ENCODE measurements at regions not wholly inside any gene's neighbourhood (a gene's known extent, or its start where the extent isn't known, plus 50 kb on each side); places are given as distances from the start of the nearest gene placed in this dataset.
"Not testable (repeated sequence)": the region's sequence is repeated elsewhere in the genome, so short reads cannot be mapped to it uniquely, and the experiment has no call there.

DNA sequence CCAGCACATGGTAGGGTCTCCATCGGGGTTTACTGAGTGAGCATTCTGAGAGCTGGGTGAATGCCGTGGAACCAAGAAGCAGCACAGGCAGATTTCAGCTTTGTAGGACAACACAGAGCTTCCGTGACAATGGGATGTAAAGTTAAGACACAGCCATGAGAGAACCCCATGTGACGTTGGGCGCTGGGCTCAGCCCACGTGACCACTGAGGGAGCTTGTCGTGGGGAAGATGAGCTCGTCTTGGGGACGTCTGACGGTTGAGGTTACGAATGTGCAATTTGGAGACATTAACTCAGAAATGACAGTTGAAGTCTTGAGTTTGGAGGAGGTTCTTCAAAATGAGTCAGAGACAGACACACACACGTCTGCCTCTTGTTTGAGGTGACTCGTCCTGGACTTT, 51.5 kb upstream of the MUC20 start:
- H3K4me3 ChIP-seq; H3K9me3 ChIP-seq; intact Hi-C loops (cut with DNase I); DNase-seq; ATAC-seq; H3K4me1 ChIP-seq; H3K27me3 ChIP-seq (ENCODE audit: low read depth); H3K27ac ChIP-seq: not testable (repeated sequence)
- peaks cover 84% of the 10 kb centered on the region for H3K36me3 ChIP-seq

GRCh38 chr3:195668131-195668766, 52.5 kb upstream of the MUC20 start:
- H3K9me3 ChIP-seq; H3K27ac ChIP-seq; DNase-seq; intact Hi-C loops (cut with DNase I); H3K4me1 ChIP-seq; H3K27me3 ChIP-seq (ENCODE audit: low read depth); H3K4me3 ChIP-seq: not testable (repeated sequence)
- peak; percentile 19 to 33 for ATAC-seq
- H3K36me3 ChIP-seq = peaks cover 84% of the 10 kb centered on the region

DNA sequence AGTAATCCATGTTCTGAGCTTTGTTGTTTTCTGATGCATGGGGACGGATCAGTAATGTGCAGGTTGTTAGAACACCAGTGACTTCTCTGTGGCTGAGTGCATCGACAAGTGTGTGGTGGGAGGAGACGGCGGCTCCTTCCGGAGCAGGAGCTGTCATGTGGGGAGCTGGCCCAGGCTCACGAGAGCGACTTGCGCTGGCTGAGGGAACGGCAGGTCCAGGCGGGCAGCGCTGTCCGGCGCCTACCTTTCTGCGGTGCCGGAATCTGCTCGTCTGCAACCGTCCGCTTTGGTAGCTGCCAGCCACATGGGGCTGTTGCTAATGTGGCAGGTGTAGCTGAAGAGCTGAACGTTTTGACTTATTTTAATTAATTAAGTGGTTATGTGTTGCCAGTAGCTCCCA, 55.5 kb upstream of the MUC20 start:
- ATAC-seq = not testable (repeated sequence)

GRCh38 chr3:195664131-195664530, 56.6 kb upstream of the MUC20 start:
- not testable (repeated sequence) for H3K4me3 ChIP-seq, ATAC-seq

More for the DNA sequence above, 55.5 kb upstream of the MUC20 start:
- H3K27ac ChIP-seq; intact Hi-C loops (cut with DNase I); H3K9me3 ChIP-seq; DNase-seq; H3K27me3 ChIP-seq (ENCODE audit: low read depth); H3K4me1 ChIP-seq; H3K4me3 ChIP-seq: not testable (repeated sequence)
- peaks cover 61% of the 10 kb centered on the region for H3K36me3 ChIP-seq

DNA sequence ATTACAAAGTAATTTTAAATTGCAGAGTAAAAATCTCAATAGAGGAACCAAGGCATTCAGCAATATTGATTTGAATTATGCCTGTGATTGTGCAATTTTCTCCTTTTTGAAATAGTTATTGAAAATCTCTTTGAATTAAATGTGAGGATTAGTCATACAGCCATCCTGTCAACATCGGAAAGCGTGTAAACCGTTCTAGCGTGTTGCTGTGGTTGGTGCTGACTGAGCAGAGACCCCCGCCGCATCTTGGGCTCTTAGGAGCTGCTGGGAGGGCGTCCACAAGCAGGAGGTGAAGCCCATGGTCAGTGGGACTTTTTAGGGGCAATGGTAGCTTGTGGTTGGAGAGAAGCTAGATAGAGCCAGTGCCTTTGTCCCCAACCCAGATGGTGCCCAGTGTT, 61.6 kb upstream of the MUC20 start:
- intact Hi-C loops (cut with DNase I); DNase-seq; H3K27ac ChIP-seq; H3K4me1 ChIP-seq; H3K27me3 ChIP-seq (ENCODE audit: low read depth); ATAC-seq; H3K9me3 ChIP-seq: not testable (repeated sequence)
- Histone ChIP-seq H3K4me3 (peak overlapping the region; percentile 71), H3K36me3 (peaks cover 16% of the 10 kb centered on the region)

More at GRCh38 chr3:195664131-195664530, 56.6 kb upstream of the MUC20 start:
- H3K27ac ChIP-seq; intact Hi-C loops (cut with DNase I); H3K4me1 ChIP-seq; H3K27me3 ChIP-seq (ENCODE audit: low read depth); DNase-seq; H3K9me3 ChIP-seq: not testable (repeated sequence)
- peaks cover 51% of the 10 kb centered on the region for H3K36me3 ChIP-seq

DNA sequence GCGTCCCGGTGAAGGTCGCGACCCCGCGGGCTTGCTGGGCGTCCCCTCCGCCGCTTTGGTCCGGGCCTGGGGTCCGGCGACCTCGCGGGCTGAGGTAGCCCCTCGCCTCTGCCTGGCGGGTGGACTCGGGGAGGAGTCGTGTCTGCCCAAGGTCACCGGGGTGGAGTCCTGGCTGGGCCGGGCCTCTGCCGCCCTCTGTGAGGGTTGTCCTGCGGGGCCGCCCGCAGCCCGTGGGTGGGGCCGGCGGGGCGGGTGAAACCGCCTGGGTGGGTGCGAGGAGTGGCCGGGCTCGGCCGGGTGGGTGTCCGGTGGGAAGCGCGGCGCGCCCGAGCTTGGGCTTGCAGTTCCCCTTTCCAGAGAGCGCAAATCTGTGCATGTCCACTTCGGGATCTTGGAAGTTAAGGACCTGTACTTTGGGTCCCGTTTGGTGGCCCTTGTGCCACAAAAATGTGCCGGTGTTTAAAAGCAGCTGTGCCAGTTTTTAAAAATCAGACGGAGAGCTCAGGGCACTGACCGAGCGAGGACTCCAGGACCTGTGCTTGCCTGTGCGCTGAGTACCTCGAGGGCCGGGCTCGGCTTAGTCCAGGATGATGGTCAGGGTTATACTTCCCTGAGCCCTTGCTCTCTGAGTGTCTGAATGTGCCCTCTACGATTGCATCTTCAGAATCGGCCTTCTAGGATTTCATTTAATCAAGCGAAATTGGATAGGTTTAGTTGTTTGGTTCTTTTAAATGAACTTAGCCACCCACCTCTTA, 62.2 kb upstream of the MUC20 start:
- intact Hi-C loops (cut with DNase I); H3K9me3 ChIP-seq; H3K27me3 ChIP-seq (ENCODE audit: low read depth); DNase-seq; H3K36me3 ChIP-seq; H3K4me1 ChIP-seq: not testable (repeated sequence)
- ATAC-seq = peak; percentile 88 to 92
- Histone ChIP-seq H3K27ac (peak overlapping the region; percentile 86), H3K4me3 (peak overlapping the region; percentile 71)

DNA sequence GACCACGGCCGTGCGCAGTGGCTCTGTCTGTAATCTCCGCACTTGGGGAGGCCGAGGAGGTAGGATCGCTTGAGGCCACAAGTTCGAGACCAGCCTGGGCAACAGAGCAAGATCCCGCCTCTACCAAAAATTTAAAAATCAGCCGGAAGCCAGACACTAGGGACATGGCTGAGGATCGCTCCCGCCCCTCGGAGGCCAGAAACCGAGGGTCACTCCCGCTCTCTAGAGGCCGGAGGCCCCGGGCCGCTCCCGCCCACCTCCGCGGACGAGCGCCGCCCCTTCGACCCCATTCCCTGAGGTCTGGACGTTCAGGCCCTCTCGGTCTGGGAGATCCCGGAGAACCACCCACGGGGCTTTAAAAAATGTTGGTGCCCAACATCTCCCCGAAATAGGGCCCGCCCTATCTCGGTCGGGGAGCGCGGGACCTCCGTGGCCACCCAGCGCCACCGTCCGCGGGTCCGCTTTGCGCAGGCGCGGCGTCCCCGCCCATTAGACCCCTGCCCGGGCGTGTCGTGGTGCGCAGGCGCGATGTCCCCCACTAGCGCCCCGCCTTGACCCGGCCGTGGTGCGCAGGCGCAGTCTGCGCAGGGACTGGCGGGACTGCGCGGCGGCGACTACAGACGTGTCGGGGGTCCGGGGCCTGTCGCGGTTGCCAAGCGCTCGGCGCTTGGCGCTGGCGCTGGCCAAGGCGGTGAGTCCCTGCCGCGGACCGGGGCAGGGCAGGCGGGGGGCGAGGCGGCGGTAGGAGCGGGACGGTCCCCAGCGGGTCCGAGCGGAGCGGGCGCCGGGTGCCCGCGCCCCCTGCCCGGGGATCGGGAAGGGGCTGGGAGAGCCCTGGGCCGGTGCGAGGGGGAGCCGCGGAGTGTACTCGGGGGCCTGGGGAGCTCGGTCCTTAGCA, 63.1 kb upstream of the MUC20 start:
- intact Hi-C loops (cut with DNase I); H3K9me3 ChIP-seq; H3K4me1 ChIP-seq; H3K27me3 ChIP-seq (ENCODE audit: low read depth); H3K36me3 ChIP-seq: not testable (repeated sequence)
- Histone ChIP-seq H3K27ac (peak overlapping the region; percentile 86), H3K4me3 (peak overlapping the region; percentile 71)
- ATAC-seq (peak; percentile 97 to 99), DNase-seq (peak; percentile 91)

DNA sequence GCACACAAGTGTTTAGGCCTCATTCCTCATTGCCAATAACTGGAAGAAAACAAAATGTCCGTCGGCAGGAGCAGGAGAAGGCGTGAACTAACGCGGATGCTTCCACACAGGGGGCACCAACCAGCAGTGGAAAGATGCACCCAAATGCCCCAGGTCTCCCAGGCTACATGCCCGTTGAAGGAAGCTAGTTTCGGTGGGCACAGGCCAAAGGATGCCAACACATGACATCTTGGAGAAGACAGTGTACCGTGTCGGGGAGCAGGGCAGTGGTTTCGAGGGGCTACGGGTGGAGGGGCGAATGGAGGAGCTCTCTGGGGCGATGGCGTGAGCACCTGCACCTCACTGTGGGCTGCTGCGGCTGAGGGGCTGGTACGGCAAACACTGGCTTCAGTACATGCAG, 64.7 kb upstream of the MUC20 start:
- H3K4me3 ChIP-seq; H3K36me3 ChIP-seq; DNase-seq; H3K27me3 ChIP-seq (ENCODE audit: low read depth); H3K9me3 ChIP-seq; intact Hi-C loops (cut with DNase I); ATAC-seq; H3K4me1 ChIP-seq; H3K27ac ChIP-seq: not testable (repeated sequence)

GRCh38 chr3:195654746-195655145, 66.0 kb upstream of the MUC20 start:
- H3K27ac ChIP-seq; H3K36me3 ChIP-seq; DNase-seq; ATAC-seq; H3K9me3 ChIP-seq; H3K27me3 ChIP-seq (ENCODE audit: low read depth); H3K4me1 ChIP-seq; H3K4me3 ChIP-seq; intact Hi-C loops (cut with DNase I): not testable (repeated sequence)

DNA sequence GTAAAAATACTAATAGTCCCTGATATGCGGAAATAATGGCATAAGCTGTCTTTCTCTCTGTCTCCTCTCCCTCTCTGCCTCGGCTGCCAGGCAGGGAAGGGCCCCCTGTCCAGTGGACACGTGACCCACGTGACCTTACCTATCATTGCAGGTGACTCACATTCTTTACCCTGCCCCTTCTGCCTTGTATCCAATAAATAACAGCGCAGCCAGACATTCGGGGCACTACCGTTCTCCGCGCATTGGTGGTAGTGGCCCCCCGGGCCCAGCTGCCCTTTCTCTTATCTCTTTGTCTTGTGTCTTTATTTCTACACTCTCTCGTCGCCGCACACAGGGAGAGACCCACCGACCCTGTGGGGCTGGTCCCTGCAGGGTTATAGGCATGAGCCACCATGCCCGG, 66.6 kb upstream of the MUC20 start:
- DNase-seq; H3K36me3 ChIP-seq; H3K9me3 ChIP-seq; H3K4me3 ChIP-seq; H3K4me1 ChIP-seq; H3K27ac ChIP-seq; H3K27me3 ChIP-seq (ENCODE audit: low read depth); intact Hi-C loops (cut with DNase I); ATAC-seq: not testable (repeated sequence)

Data from lower lobe of right lung (tissue), 2 donors.